ENCODE measurements at regions not wholly inside any gene's neighbourhood (a gene's known extent, or its start where the extent isn't known, plus 50 kb on each side); places are given as distances from the start of the nearest gene placed in this dataset.

GRCh38 chr7:27394871-27395270, 152.3 kb downstream of the EVX1 start:
- CTCF ChIA-PET: no interaction called here
- H3K36me3 Mint-ChIP-seq (ENCODE audit: low read depth): no peaks in the 10 kb centered on the region
- intact Hi-C loops (cut with micrococcal nuclease): no loop called here
- TF ChIP-seq, protein P1, sequence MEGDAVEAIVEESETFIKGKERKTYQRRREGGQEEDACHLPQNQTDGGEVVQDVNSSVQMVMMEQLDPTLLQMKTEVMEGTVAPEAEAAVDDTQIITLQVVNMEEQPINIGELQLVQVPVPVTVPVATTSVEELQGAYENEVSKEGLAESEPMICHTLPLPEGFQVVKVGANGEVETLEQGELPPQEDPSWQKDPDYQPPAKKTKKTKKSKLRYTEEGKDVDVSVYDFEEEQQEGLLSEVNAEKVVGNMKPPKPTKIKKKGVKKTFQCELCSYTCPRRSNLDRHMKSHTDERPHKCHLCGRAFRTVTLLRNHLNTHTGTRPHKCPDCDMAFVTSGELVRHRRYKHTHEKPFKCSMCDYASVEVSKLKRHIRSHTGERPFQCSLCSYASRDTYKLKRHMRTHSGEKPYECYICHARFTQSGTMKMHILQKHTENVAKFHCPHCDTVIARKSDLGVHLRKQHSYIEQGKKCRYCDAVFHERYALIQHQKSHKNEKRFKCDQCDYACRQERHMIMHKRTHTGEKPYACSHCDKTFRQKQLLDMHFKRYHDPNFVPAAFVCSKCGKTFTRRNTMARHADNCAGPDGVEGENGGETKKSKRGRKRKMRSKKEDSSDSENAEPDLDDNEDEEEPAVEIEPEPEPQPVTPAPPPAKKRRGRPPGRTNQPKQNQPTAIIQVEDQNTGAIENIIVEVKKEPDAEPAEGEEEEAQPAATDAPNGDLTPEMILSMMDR (IDR thresholded peaks at IDR 0.05): no peak
- POLR2A ChIA-PET: no interaction called here
- H3K9me3 Mint-ChIP-seq: no peaks in the 10 kb centered on the region
- no peak for ATAC-seq (ENCODE audit: low read depth)
- peaks cover under 1% of the 10 kb centered on the region for H3K4me1 Mint-ChIP-seq
- H3K27ac Mint-ChIP-seq: no peak overlapping the region
- H3K4me3 Mint-ChIP-seq: no peak overlapping the region
- DNase-seq: no peak
- H3K27me3 Mint-ChIP-seq: peaks cover 13% of the 10 kb centered on the region

DNA sequence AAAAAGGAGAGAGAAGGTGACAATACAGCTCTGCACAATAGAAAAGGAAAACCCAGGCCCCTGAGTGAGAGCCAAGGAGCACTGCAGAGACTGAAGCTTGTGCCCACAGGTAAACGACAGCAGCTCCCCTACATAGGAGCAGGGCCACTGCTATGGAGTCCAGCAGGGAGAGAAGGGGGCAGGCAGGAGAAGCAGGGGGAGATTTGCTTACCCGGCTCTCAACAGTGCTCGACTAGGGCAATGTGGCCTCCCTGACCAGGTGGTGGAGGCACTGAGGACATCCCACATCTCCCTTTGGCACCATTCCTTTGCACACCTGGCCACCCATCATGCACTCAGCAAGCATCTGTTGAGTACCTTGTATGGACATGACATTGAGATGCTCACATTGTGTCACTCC, 153.0 kb downstream of the EVX1 start:
- Mint-ChIP-seq H3K4me1 (peaks cover 8% of the 10 kb centered on the region), H3K27ac (no peak overlapping the region), H3K4me3 (no peak overlapping the region), H3K27me3 (peaks cover 13% of the 10 kb centered on the region), H3K9me3 (no peaks in the 10 kb centered on the region), H3K36me3 (ENCODE audit: low read depth) (no peaks in the 10 kb centered on the region)
- intact Hi-C loops (cut with micrococcal nuclease): no loop called here
- no peak for ATAC-seq (ENCODE audit: low read depth)
- DNase-seq: no peak
- POLR2A ChIA-PET: no interaction called here
- TF ChIP-seq, protein P1 (IDR thresholded peaks at IDR 0.05): no peak
- CTCF ChIA-PET: no interaction called here

DNA sequence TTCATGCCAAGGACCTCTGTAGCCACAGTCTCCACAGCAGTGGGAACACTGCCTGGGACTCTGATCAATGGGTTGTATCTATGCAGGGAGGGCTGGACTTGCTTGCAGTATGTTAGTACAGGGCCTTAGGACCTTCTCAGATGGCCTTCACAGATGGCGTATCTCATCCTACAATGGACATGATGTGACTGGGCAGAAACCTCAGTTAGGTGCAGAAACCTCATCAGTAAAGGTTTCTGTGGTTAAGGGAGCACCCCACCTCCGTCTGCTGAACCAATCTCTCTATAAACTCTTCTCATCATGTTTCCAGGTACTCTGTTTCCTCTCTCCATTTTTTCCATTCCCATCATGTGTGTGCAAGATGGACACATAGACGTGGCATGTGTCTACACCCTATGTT, 154.9 kb downstream of the EVX1 start:
- H3K4me1 Mint-ChIP-seq: peaks cover 8% of the 10 kb centered on the region
- TF ChIP-seq, protein P1 (IDR thresholded peaks at IDR 0.05): no peak
- ATAC-seq (ENCODE audit: low read depth): no peak

GRCh38 chr7:27398851-27399250, 156.2 kb downstream of the EVX1 start:
- CTCF ChIA-PET: no interaction called here
- Mint-ChIP-seq H3K27ac (no peak overlapping the region), H3K36me3 (ENCODE audit: low read depth) (no peaks in the 10 kb centered on the region), H3K4me1 (peaks cover 8% of the 10 kb centered on the region), H3K27me3 (peaks cover 13% of the 10 kb centered on the region), H3K4me3 (no peak overlapping the region), H3K9me3 (no peaks in the 10 kb centered on the region)
- POLR2A ChIA-PET: no interaction called here
- no peak for ATAC-seq (ENCODE audit: low read depth)
- TF ChIP-seq, protein P1 (IDR thresholded peaks at IDR 0.05): no peak
- no peak for DNase-seq
- intact Hi-C loops (cut with micrococcal nuclease): no loop called here

More for the DNA sequence above, 154.9 kb downstream of the EVX1 start:
- no peak for DNase-seq
- intact Hi-C loops (cut with micrococcal nuclease): no loop called here
- H3K4me3 Mint-ChIP-seq: no peak overlapping the region
- CTCF ChIA-PET: no interaction called here
- no peaks in the 10 kb centered on the region for H3K36me3 Mint-ChIP-seq (ENCODE audit: low read depth)
- H3K27ac Mint-ChIP-seq: no peak overlapping the region
- H3K27me3 Mint-ChIP-seq: peaks cover 13% of the 10 kb centered on the region
- no peaks in the 10 kb centered on the region for H3K9me3 Mint-ChIP-seq
- POLR2A ChIA-PET: no interaction called here

DNA sequence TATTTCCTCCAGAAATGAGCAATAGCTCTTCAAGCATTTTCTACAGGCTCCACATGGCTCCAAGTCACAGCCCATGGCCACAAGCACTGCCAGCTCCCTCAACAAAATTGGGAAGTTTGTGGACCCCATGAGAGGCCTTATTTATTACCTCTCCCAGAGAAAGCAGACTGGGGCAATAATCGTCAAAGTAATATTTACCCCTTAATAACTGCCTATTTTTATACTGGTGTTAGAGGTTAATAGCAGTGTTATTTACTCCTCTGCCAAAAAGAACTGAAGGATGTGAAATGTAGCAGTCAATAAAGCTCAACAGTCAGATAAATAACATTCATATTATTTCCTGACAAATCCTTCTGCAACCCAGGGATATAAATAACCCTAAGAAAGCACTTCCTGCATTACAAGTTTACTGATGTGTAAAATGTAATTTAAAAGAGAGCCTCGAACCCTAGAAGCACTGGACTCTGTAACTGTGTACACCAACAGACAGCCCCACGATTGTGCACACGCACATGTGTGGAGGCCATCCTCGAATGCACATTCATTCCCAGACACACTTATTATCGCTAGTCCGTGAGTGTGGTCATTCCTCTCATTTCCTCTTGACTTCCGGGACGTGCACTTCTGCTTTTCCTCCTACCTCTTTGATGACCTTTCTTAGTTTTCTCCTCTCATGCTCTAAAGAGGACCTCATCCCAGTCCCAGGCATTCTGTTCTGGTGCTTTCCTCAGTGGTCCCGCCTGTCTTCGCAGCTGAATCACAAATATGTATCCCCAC, 157.4 kb downstream of the EVX1 start:
- intact Hi-C loops (cut with micrococcal nuclease): no loop called here
- Mint-ChIP-seq H3K4me3 (no peak overlapping the region), H3K4me1 (peaks cover 8% of the 10 kb centered on the region), H3K27me3 (peaks cover 4% of the 10 kb centered on the region), H3K9me3 (no peaks in the 10 kb centered on the region), H3K27ac (no peak overlapping the region), H3K36me3 (ENCODE audit: low read depth) (no peaks in the 10 kb centered on the region)
- ChIA-PET POLR2A (no interaction called here), CTCF (no interaction called here)
- TF ChIP-seq, protein P1 (IDR thresholded peaks at IDR 0.05): no peak
- ATAC-seq (ENCODE audit: low read depth): no peak
- DNase-seq: no peak
